Prostate gland (tissue), 2 donors: ENCODE measurements at regions not wholly inside any gene's neighbourhood (a gene's known extent, or its start where the extent isn't known, plus 50 kb on each side); places are given as distances from the start of the nearest gene placed in this dataset.

Source experiments
- POLR2A ChIP-seq: fragments of 450-650 bp; IDR thresholded peaks from one replicate; pipeline ENCODE4 v1.6.1; 2016; ENCODE audit warnings: antibody characterized with exemption, mild to moderate bottlenecking
- TF ChIP-seq, protein P1 (sequence below), 4 experiments: fragments of 200-600 bp in 2 of 4; fragments of 450-650 bp in 2 of 4; sonication (generic) in 2 of 4; IDR thresholded peaks; 1 replicate in 3 of 4; 2 replicates in 1 of 4; pipeline ENCODE4 v1.5.1; 2016 to 2019; ENCODE audit warnings: antibody characterized with exemption in 4 of 4, mild to moderate bottlenecking in 2 of 4, moderate library complexity in 2 of 4

DNA sequence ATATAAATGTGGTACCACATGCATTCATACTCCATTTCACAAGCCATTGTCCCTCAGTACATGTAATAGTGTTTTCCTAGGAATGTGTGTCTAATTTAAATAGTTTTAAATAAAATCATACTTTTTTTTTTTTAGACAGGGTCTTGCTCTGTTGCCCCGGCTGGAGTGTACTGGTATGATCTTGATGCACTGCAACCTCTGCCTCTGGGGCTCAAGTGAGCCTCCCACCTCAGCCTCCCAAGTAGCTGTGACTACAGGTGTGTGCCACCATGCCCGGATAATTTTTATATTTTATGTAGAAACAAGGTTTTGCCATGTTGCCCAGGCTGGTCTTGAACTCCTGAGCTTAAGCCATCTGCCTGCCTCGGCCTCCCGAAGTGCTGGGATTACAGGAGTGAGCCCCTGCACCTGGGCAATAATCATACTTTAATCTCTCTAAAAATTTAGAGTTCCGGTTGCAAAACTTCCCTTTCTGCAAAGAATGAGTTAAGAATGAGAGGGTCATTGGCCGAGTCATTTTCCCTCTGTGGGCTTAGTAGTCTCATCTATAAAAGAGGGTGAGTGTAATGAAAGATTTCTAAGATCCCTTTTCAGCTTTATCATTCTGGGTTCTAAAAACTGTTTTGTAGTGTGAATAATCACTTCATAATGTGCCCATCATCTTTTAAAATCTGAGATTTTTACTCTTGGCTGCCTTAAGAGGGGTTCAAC lies 116.0 kb upstream of the PELI1 start:
- no peak for TF ChIP-seq POLR2A
- TF ChIP-seq, protein P1, sequence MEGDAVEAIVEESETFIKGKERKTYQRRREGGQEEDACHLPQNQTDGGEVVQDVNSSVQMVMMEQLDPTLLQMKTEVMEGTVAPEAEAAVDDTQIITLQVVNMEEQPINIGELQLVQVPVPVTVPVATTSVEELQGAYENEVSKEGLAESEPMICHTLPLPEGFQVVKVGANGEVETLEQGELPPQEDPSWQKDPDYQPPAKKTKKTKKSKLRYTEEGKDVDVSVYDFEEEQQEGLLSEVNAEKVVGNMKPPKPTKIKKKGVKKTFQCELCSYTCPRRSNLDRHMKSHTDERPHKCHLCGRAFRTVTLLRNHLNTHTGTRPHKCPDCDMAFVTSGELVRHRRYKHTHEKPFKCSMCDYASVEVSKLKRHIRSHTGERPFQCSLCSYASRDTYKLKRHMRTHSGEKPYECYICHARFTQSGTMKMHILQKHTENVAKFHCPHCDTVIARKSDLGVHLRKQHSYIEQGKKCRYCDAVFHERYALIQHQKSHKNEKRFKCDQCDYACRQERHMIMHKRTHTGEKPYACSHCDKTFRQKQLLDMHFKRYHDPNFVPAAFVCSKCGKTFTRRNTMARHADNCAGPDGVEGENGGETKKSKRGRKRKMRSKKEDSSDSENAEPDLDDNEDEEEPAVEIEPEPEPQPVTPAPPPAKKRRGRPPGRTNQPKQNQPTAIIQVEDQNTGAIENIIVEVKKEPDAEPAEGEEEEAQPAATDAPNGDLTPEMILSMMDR (IDR thresholded peaks at IDR 0.05), result no peak
